Sigmoid colon (tissue), 4 donors: ENCODE measurements at regions not wholly inside any gene's neighbourhood (a gene's known extent, or its start where the extent isn't known, plus 50 kb on each side); places are given as distances from the start of the nearest gene placed in this dataset.

Experiments
- POLR2AphosphoS5 ChIP-seq, 4 donors: sonication (generic); formaldehyde crosslinking; IDR thresholded peaks; one replicate each; pipeline ENCODE4 v1.6.1; 2017; ENCODE audit warnings: antibody characterized with exemption in 4 of 4
- TF ChIP-seq, protein P1 (sequence below), 4 experiments: fragments of 450-650 bp in 3 of 4; fragments of 200-600 bp in 1 of 4; IDR thresholded peaks; one replicate each; pipeline ENCODE4 v1.5.1; 2016 to 2019; ENCODE audit warnings: antibody characterized with exemption in 4 of 4, mild to moderate bottlenecking in 3 of 4, moderate library complexity in 2 of 4

GRCh38 chr5:161089569-161089968, 237.6 kb upstream of the ATP10B start:
- TF ChIP-seq, protein P1, sequence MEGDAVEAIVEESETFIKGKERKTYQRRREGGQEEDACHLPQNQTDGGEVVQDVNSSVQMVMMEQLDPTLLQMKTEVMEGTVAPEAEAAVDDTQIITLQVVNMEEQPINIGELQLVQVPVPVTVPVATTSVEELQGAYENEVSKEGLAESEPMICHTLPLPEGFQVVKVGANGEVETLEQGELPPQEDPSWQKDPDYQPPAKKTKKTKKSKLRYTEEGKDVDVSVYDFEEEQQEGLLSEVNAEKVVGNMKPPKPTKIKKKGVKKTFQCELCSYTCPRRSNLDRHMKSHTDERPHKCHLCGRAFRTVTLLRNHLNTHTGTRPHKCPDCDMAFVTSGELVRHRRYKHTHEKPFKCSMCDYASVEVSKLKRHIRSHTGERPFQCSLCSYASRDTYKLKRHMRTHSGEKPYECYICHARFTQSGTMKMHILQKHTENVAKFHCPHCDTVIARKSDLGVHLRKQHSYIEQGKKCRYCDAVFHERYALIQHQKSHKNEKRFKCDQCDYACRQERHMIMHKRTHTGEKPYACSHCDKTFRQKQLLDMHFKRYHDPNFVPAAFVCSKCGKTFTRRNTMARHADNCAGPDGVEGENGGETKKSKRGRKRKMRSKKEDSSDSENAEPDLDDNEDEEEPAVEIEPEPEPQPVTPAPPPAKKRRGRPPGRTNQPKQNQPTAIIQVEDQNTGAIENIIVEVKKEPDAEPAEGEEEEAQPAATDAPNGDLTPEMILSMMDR (IDR thresholded peaks at IDR 0.05), result no peak
- no peak for TF ChIP-seq POLR2AphosphoS5 (IDR thresholded peaks at IDR 0.05)
